HUES48 (cell line): ENCODE measurements at regions not wholly inside any gene's neighbourhood (a gene's known extent, or its start where the extent isn't known, plus 50 kb on each side); places are given as distances from the start of the nearest gene placed in this dataset.

Source experiments
- H3K27ac ChIP-seq: one replicate; pipeline ENCODE4 v1.7.0; 2013; ENCODE audit warnings: low read depth, low read length, inconsistent platforms
- H3K27me3 ChIP-seq: 2 replicates; pipeline ENCODE4 v1.6.1; 2013; ENCODE audit warnings: mild to moderate bottlenecking, low read length; ENCODE audit not compliant: control insufficient read depth, insufficient read depth
- H3K36me3 ChIP-seq: 2 replicates; pipeline ENCODE4 v1.6.1; 2013; ENCODE audit warnings: low read length; ENCODE audit not compliant: control insufficient read depth, insufficient read depth
- H3K4me1 ChIP-seq: 2 replicates; pipeline ENCODE4 v1.6.1; 2013; ENCODE audit warnings: mild to moderate bottlenecking, low read length; ENCODE audit not compliant: control insufficient read depth, insufficient read depth
- H3K4me3 ChIP-seq: 2 replicates; pipeline ENCODE4 v1.5.1; 2013; ENCODE audit warnings: mild to moderate bottlenecking, low read depth, low read length
- H3K9ac ChIP-seq: 2 replicates; pipeline ENCODE4 v1.6.1; 2013; ENCODE audit warnings: mild to moderate bottlenecking, low read depth, low read length, moderate library complexity
- H3K9me3 ChIP-seq: 2 replicates; pipeline ENCODE4 v1.6.1; 2013; ENCODE audit warnings: low read length; ENCODE audit not compliant: control insufficient read depth, insufficient read depth

DNA sequence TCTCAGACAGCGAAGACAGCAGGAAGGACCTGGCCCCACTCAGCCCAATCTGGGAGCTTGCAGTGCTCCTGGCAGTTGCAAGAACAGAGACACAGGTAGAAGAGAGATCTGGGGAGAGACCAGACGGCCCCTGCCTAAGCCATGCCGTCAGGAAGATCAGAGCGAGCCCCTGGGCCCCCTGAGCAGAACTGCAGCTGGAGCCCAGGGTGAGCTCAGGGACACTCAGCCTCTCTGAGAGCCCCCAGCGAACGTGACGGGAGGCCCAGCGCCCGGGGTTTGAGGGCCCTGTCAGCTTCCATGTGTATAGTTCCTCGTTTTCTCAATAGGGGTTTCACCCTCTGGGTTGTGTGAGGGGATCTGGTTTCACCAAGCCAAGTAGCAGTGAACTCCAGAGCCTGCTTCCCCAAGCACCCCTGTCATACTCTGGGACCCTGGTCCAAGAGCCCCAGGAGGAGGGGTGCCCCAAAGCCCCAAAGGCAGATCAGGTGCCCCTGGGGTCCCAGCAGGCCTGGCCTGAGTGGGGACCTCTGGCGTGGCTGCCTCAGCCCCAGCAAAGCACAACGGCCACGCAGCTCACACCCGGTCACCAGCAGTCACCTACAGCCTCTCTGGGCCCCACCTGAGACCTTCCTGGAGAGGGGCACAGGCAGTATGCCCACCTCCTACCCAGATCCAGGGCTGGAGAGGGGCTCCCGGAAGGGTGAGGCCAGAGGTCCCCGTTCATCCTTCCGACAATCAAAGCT lies 431.3 kb upstream of the MYT1L start:
- Histone ChIP-seq H3K27ac (no peak overlapping the region), H3K27me3 (no peaks in the 10 kb centered on the region), H3K9me3 (no peaks in the 10 kb centered on the region), H3K9ac (no peak overlapping the region), H3K36me3 (no peaks in the 10 kb centered on the region), H3K4me3 (no peak overlapping the region), H3K4me1 (no peaks in the 10 kb centered on the region)

DNA sequence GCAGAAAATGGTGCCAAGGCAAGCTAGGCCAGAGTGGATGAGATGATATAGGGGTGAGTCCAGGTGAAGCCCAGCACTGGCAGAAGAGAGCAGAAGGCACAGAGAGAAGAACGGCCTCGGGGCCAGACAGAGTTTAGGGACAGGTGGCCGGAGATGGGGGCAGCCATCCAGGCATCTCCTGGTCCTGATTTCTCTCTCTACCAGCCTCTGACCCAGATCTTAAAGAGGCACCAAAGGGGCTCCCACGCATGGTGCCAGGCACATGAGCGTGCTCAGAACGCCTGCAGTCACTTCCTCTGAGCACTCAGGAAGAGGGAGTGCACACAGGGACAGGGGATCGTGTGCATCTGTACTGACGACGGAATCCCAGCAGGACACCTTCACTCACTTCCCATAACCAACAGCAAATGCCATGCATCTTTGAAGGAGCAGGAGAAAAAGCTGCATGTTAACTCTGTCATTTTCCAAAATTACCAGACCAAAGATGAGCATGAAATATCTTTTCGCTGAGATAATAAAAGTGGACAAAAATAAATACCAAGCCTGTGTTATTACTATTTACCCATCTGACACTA lies 427.8 kb upstream of the MYT1L start:
- no peaks in the 10 kb centered on the region for H3K27me3 ChIP-seq
- H3K27ac ChIP-seq = no peak overlapping the region
- H3K4me3 ChIP-seq = no peak overlapping the region
- no peak overlapping the region for H3K9ac ChIP-seq
- H3K4me1 ChIP-seq = no peaks in the 10 kb centered on the region
- peaks cover 11% of the 10 kb centered on the region; the same call in 1 of the 2 replicates for H3K9me3 ChIP-seq
- no peaks in the 10 kb centered on the region for H3K36me3 ChIP-seq

DNA sequence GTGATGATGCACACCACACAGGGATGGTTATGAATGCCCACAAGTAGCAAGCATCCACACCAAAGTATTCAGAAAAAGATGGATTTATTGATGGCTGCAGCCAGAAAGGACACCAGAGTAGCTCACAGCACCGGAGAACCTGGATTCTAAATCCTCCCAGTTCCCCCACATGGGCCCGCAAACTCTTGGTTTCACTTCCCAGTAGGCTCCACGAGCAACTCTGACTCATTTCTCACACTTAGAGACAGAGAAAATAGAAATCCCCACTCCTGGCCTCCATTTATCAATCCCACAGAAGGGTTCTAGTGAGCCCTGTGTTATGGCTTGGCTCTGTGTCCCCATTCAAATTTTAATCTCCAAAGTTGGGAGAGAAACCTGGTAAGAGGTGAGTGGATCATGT lies 426.7 kb upstream of the MYT1L start:
- peaks cover 11% of the 10 kb centered on the region; the same call in 1 of the 2 replicates for H3K9me3 ChIP-seq
- no peaks in the 10 kb centered on the region for H3K27me3 ChIP-seq
- no peak overlapping the region for H3K4me3 ChIP-seq
- H3K4me1 ChIP-seq = no peaks in the 10 kb centered on the region
- no peaks in the 10 kb centered on the region for H3K36me3 ChIP-seq
- no peak overlapping the region for H3K27ac ChIP-seq
- no peak overlapping the region for H3K9ac ChIP-seq

DNA sequence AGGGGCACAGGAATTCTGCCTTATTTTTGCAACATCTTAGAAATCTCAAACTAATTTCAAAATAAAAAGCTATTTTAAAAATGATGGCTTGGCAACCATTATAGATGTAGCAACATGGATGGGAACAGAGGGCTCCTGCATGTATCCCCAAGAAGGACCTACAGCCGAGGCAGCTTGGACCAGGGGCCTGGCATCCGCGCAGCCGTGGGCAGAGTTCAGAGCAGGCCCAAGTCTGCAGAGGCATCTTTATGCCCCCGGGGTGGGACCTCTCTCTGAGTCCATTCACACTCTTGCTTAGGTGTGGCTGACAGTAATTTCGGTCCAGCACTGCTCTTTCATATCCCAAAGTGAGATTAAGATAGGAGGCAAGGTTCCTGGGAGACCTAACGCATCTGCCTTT lies 425.8 kb upstream of the MYT1L start:
- peaks cover 11% of the 10 kb centered on the region; the same call in 1 of the 2 replicates for H3K9me3 ChIP-seq
- H3K4me1 ChIP-seq = no peaks in the 10 kb centered on the region
- H3K9ac ChIP-seq = no peak overlapping the region

DNA sequence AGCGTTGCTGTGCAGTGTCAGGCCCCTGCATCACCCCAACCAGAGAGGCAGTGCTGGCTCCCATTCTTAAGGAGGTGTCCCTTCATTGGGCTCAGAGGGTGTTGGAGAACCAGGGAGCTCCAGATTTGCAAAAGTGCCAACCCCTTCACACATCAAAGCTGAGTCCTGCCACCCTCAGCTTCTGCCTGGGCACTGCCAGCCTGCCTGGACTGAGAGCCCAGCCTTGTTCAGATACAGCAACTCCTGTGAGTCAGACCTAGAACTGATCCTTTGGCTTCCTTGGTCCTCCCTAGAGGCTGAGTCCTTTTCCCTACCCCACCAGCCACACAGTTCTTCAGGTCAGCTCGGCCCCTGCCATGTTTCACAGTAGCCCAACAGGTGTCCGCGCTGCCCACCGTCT lies 424.9 kb upstream of the MYT1L start:
- Histone ChIP-seq H3K9ac (no peak overlapping the region), H3K27ac (no peak overlapping the region), H3K4me3 (no peak overlapping the region), H3K36me3 (no peaks in the 10 kb centered on the region), H3K9me3 (peaks cover 11% of the 10 kb centered on the region; the same call in 1 of the 2 replicates), H3K27me3 (no peaks in the 10 kb centered on the region), H3K4me1 (no peaks in the 10 kb centered on the region)

More for the DNA sequence above, 425.8 kb upstream of the MYT1L start:
- no peaks in the 10 kb centered on the region for H3K36me3 ChIP-seq
- no peak overlapping the region for H3K4me3 ChIP-seq
- no peak overlapping the region for H3K27ac ChIP-seq
- H3K27me3 ChIP-seq = no peaks in the 10 kb centered on the region

DNA sequence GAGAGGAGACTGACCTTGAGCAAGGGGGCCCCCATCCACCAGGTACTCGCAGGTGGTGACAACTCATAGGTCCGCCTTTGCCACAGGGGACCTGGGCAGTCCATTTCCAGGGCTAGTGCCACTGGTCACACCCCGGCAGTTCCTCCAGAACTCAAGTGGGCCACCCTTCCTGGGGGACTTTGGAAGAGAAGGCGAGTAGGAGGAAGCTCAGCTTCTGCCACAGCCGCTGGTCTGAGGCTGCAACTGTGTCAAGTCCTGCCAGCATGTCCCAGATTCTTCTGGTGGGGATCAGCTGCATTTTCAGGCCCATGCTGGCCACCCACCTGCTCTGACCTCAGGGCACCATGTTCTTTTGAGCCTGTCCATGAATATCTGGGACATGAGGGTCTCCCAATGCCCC lies 423.9 kb upstream of the MYT1L start:
- Histone ChIP-seq H3K9ac (no peak overlapping the region), H3K27ac (no peak overlapping the region), H3K4me1 (no peaks in the 10 kb centered on the region), H3K4me3 (no peak overlapping the region), H3K9me3 (peaks cover 11% of the 10 kb centered on the region; the same call in 1 of the 2 replicates), H3K27me3 (no peaks in the 10 kb centered on the region), H3K36me3 (no peaks in the 10 kb centered on the region)

DNA sequence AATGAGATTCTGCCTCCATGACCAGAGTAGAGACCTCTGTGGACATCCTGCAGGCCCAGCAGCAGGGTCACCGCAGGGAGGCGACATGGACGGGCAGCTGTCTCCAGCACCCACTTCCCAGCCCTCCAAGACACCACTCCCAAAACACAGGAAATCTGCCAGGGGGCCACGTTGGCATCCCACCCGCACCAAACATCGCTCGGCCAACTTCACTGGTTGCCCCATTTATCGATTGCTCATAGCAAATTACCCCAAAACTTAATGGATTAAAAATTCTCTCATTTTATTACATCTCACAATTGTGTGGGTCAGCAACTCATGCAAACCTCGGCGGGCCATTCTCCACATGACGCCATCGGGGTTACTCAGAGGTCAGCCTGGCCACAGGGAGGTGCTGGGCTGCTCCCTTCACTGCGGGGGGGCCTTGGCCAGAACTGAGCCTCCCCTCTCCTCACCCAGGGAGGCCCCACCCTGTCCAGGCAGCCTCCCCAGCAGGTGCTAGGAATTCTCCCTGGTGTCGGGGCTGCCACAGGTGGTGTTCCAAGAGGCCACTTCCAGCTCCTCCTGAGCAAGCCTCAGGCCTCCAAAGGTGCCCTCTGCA lies 420.7 kb upstream of the MYT1L start:
- Histone ChIP-seq H3K27ac (no peak overlapping the region), H3K4me3 (no peak overlapping the region), H3K4me1 (no peaks in the 10 kb centered on the region), H3K36me3 (no peaks in the 10 kb centered on the region), H3K27me3 (no peaks in the 10 kb centered on the region), H3K9ac (no peak overlapping the region), H3K9me3 (peaks cover 11% of the 10 kb centered on the region; the same call in 1 of the 2 replicates)

DNA sequence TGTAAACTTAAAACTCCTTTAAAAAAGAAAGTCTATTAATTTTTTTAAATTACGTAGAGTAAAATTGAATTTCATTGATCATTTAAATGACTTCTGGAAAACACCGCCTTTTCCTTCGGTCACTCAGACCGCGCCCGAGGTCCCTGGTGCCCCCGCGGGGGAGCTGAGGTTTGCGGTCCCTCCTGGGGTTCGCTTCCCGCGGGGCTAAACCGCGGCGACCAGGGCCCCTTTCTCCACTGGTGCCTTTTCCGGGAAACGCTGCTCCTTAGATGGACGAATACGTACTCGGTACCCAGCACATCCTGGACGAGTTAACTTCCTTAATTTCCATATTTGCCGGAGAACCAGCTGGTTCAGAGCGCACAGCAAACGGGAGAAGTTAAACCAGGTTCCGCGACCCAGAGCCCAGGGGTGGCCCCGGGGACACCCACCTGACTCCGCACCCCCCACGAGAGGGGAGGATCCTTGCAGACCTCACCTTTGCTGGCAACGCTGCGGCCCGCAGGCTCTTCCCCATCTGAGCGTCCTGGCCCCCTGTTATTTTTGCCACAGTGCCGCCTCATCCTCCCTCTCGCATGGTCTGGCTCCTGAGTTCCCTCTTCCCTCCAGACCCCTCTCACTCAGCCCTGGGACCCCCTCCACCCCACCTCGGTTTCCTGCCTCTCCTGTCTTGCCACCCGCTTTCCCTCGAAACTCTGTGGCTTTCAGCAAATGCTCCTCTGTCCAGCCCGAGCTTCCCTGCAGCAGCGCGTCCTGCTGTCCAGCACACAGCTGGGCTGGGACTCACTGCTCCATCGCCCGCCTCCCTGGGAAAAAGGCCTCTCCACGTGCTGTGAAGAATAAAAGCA lies 420.0 kb upstream of the MYT1L start:
- Histone ChIP-seq H3K9ac (no peak overlapping the region), H3K36me3 (no peaks in the 10 kb centered on the region), H3K4me1 (no peaks in the 10 kb centered on the region), H3K27me3 (no peaks in the 10 kb centered on the region), H3K9me3 (peaks cover 11% of the 10 kb centered on the region; the same call in 1 of the 2 replicates), H3K27ac (no peak overlapping the region), H3K4me3 (no peak overlapping the region)

DNA sequence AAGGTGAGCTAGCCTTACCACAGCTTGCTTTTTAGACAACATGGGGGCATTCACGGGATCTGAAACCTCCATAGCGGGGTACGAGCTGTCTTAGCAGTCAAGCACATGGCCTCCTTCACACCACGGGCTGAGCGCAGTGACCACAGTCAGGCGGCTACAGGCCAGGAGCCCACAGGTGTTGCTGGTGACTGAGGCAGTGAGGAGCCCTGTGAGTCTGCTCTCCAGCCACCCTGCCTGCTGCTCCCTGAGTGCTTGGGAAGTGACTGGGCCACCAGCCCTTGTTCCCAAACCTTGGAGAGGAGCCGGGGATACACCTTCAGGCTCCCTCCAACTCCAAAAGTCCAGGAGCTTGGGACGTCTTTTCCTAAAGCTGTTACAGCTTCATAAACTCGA lies 418.1 kb upstream of the MYT1L start:
- no peaks in the 10 kb centered on the region for H3K27me3 ChIP-seq
- H3K4me3 ChIP-seq = no peak overlapping the region
- peaks cover 4% of the 10 kb centered on the region; the same call in 1 of the 2 replicates for H3K9me3 ChIP-seq

DNA sequence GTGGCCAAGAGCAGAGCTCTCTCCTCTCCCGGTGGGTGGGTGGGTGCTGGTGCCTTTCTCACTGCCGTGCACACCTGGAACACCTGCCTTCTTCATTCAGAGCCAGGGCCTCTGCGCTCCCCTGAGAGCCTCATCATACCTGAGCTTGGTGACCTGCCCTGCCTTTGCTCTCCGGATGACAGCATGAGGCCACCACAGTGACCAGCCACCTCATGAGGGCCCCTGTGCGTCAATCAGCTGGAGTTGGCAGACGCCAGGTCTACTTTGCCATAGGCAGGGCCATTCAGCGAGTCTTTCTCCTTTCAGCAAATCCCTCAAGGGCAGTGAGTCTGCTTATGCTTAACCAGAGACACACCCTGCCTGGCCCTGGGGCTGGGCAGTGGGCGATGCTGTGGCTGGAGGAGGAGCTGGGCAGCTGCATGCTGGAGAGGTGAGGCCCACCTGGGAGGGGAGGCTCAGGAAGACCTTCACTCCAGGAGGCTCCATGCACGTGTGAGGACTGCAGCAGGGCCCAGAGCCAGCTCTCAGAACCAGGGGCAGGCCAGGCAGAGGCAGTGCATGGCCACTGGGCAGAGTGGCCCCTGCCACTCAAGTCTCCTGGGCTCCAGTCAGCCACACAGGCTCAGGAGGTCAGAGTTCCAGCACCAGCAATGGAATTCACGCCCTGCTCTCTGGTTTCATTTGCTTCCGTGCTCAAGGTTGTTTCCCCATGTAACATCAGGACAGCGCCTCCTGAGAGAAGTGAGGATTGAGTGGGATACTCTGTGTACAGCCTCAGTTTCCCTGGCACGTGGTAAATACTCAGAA lies 417.5 kb upstream of the MYT1L start:
- Histone ChIP-seq H3K36me3 (no peaks in the 10 kb centered on the region), H3K9ac (no peak overlapping the region), H3K27me3 (no peaks in the 10 kb centered on the region), H3K4me1 (no peaks in the 10 kb centered on the region), H3K27ac (no peak overlapping the region), H3K4me3 (no peak overlapping the region), H3K9me3 (no peaks in the 10 kb centered on the region)

More for the DNA sequence above, 418.1 kb upstream of the MYT1L start:
- no peak overlapping the region for H3K27ac ChIP-seq
- H3K36me3 ChIP-seq = no peaks in the 10 kb centered on the region
- H3K9ac ChIP-seq = no peak overlapping the region
- H3K4me1 ChIP-seq = no peaks in the 10 kb centered on the region
